ENCODE measurements at regions not wholly inside any gene's neighbourhood (a gene's known extent, or its start where the extent isn't known, plus 50 kb on each side); places are given as distances from the start of the nearest gene placed in this dataset.
"Not testable (repeated sequence)": the region's sequence is repeated elsewhere in the genome, so short reads cannot be mapped to it uniquely, and the experiment has no call there.

DNA sequence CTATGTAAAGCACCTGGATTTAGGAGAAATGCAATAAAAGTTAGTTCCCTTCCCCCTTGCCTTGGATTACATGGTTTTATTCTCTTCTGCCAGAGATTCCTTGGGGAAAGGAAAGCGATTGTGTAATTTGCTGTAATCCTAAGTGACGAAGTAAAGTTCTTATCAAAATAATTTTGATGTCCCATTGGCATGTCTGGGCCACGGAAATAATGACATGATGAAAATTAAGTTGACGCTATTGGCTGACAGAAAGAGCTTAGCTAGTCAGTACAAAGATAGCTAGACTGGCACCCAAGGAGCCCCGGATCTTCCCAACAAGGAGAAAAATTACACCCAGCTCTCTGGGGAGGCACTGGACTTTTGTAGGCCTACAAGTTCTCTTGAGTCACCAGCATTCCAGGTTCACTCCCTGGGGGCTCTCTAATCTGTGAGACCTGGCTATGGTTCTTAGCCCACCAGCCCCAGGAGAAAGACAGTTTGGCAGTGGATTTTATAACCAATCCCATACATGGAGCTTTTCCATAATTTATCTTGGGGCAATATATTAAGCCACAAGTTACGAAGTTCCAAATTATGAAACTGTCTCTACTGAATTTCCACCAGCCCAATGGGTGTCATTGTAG is 59.9 kb downstream of the FOXA2 start:
- no peak for DNase-seq (ENCODE audit: unreplicated experiment)
- TF ChIP-seq, protein P1, sequence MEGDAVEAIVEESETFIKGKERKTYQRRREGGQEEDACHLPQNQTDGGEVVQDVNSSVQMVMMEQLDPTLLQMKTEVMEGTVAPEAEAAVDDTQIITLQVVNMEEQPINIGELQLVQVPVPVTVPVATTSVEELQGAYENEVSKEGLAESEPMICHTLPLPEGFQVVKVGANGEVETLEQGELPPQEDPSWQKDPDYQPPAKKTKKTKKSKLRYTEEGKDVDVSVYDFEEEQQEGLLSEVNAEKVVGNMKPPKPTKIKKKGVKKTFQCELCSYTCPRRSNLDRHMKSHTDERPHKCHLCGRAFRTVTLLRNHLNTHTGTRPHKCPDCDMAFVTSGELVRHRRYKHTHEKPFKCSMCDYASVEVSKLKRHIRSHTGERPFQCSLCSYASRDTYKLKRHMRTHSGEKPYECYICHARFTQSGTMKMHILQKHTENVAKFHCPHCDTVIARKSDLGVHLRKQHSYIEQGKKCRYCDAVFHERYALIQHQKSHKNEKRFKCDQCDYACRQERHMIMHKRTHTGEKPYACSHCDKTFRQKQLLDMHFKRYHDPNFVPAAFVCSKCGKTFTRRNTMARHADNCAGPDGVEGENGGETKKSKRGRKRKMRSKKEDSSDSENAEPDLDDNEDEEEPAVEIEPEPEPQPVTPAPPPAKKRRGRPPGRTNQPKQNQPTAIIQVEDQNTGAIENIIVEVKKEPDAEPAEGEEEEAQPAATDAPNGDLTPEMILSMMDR (IDR thresholded peaks at IDR 0.05; ENCODE audit: unreplicated experiment) = no peak
- Mint-ChIP-seq H3K4me1 (ENCODE audit: insufficient read depth, unreplicated experiment) (no peaks in the 10 kb centered on the region), H3K9me3 (ENCODE audit: unreplicated experiment) (no peaks in the 10 kb centered on the region), H3K36me3 (ENCODE audit: insufficient read depth, unreplicated experiment) (no peaks in the 10 kb centered on the region), H3K4me3 (ENCODE audit: unreplicated experiment) (no peak overlapping the region), H3K27me3 (ENCODE audit: insufficient read depth, unreplicated experiment) (no peaks in the 10 kb centered on the region), H3K27ac (ENCODE audit: low read depth, unreplicated experiment) (no peak overlapping the region)
- ChIA-PET CTCF (interaction anchor here (0.5 to 0.7 kb wide), 3 partner anchors 322 to 1052 kb away, joined by 3 to 4 read pairs (median 3); no protein-coding TSS in a partner anchor), POLR2A (no interaction called here)
- BruUV-seq (replicated peaks) = no TSS peak
- intact Hi-C loops (cut with micrococcal nuclease) = no loop called here

DNA sequence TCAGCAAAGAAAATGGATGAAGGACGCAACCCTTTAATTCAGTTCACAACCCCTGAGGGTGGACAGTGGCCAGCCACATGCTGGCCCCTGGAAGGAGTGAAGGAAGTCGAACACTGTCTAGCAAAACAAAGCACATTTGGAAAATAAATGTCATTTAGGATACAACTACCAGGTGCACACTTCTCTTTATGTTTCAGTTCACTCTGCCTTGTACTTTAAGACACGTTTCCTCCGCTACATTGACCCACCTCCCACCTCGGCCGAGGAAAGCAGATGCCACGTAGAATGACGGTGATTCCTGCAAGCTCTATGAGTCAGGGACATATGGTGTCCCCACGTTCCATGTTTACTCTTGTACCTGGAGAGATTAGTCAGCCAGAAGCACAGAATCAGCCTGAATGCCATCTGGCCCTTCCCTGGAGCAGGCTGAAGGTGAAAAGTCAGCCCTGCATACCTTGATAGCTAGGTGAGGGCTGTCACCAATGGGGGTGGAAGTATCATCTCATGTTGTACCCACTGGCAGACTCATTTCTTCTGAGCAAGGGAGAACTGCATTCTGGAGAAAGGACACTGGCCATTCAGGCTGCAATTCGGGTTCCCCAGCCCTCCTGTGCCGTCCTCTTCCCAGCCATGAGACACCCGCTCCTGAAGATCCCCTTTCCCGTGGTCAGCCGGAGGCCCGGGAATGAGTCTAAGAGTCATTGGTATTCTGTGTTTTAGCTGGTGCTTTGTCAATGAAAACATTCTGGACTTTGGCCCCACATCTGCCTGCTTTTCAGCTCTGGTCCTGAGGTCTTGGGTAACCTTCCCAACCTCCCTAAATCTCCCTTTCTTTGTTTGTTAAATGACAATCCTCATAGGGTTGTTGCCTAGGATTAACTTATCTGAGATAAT is 60.6 kb downstream of the FOXA2 start:
- peaks cover 3% of the 10 kb centered on the region for H3K4me1 Mint-ChIP-seq (ENCODE audit: insufficient read depth, unreplicated experiment)
- TF ChIP-seq, protein P1 (IDR thresholded peaks at IDR 0.05; ENCODE audit: unreplicated experiment) = no peak
- intact Hi-C loops (cut with micrococcal nuclease) = no loop called here
- no peak for DNase-seq (ENCODE audit: unreplicated experiment)
- no peak overlapping the region for H3K4me3 Mint-ChIP-seq (ENCODE audit: unreplicated experiment)
- no peaks in the 10 kb centered on the region for H3K9me3 Mint-ChIP-seq (ENCODE audit: unreplicated experiment)
- ChIA-PET CTCF (interaction anchor here (1.6 kb wide), 1 partner anchor 11 kb away, joined by 3 read pairs; no protein-coding TSS in a partner anchor), POLR2A (no interaction called here)
- H3K27me3 Mint-ChIP-seq (ENCODE audit: insufficient read depth, unreplicated experiment) = no peaks in the 10 kb centered on the region
- H3K36me3 Mint-ChIP-seq (ENCODE audit: insufficient read depth, unreplicated experiment) = no peaks in the 10 kb centered on the region
- no TSS peak for BruUV-seq (replicated peaks)
- H3K27ac Mint-ChIP-seq (ENCODE audit: low read depth, unreplicated experiment) = no peak overlapping the region

DNA sequence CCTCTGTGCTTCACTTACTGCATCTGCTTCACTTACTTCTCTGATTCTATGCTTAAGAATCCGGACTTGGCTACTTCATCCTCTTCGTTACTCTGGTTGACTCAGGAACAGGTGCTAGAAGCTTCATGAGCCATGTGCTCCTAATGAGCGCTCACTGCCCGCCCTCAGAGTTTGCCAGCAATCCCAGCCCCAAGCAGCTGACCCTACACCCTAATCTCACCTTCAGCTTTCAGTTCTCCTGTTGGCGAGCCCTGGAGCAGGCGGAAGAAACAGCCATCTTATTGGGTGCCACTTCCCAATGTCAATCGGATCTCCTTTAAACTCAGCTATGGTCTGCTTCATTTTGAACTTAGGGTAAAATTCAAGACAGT is 61.3 kb downstream of the FOXA2 start:
- intact Hi-C loops (cut with micrococcal nuclease) = no loop called here
- TF ChIP-seq, protein P1 (IDR thresholded peaks at IDR 0.05; ENCODE audit: unreplicated experiment) = no peak
- H3K4me3 Mint-ChIP-seq (ENCODE audit: unreplicated experiment) = no peak overlapping the region
- CTCF ChIA-PET = interaction anchor here (0.6 to 1.6 kb wide), 3 partner anchors 11 to 1398 kb away, joined by 3 to 4 read pairs (median 3); no protein-coding TSS in a partner anchor
- H3K4me1 Mint-ChIP-seq (ENCODE audit: insufficient read depth, unreplicated experiment) = peaks cover 9% of the 10 kb centered on the region
- no peaks in the 10 kb centered on the region for H3K27me3 Mint-ChIP-seq (ENCODE audit: insufficient read depth, unreplicated experiment)
- no peak for DNase-seq (ENCODE audit: unreplicated experiment)
- POLR2A ChIA-PET = no interaction called here
- H3K27ac Mint-ChIP-seq (ENCODE audit: low read depth, unreplicated experiment) = no peak overlapping the region
- no TSS peak for BruUV-seq (replicated peaks)
- no peaks in the 10 kb centered on the region for H3K36me3 Mint-ChIP-seq (ENCODE audit: insufficient read depth, unreplicated experiment)
- H3K9me3 Mint-ChIP-seq (ENCODE audit: unreplicated experiment) = no peaks in the 10 kb centered on the region

GRCh38 chr20:22522701-22523100 is 61.7 kb downstream of the FOXA2 start:
- Mint-ChIP-seq H3K9me3 (ENCODE audit: unreplicated experiment) (no peaks in the 10 kb centered on the region), H3K27me3 (ENCODE audit: insufficient read depth, unreplicated experiment) (no peaks in the 10 kb centered on the region), H3K27ac (ENCODE audit: low read depth, unreplicated experiment) (no peak overlapping the region), H3K4me3 (ENCODE audit: unreplicated experiment) (no peak overlapping the region), H3K4me1 (ENCODE audit: insufficient read depth, unreplicated experiment) (peaks cover 9% of the 10 kb centered on the region), H3K36me3 (ENCODE audit: insufficient read depth, unreplicated experiment) (no peaks in the 10 kb centered on the region)
- no peak for DNase-seq (ENCODE audit: unreplicated experiment)
- intact Hi-C loops (cut with micrococcal nuclease) = no loop called here
- TF ChIP-seq, protein P1 (IDR thresholded peaks at IDR 0.05; ENCODE audit: unreplicated experiment) = no peak
- no TSS peak for BruUV-seq (replicated peaks)
- POLR2A ChIA-PET = no interaction called here
- CTCF ChIA-PET = interaction anchor here (0.6 to 1.6 kb wide), 3 partner anchors 10 to 1398 kb away, joined by 3 to 4 read pairs (median 3); no protein-coding TSS in a partner anchor

DNA sequence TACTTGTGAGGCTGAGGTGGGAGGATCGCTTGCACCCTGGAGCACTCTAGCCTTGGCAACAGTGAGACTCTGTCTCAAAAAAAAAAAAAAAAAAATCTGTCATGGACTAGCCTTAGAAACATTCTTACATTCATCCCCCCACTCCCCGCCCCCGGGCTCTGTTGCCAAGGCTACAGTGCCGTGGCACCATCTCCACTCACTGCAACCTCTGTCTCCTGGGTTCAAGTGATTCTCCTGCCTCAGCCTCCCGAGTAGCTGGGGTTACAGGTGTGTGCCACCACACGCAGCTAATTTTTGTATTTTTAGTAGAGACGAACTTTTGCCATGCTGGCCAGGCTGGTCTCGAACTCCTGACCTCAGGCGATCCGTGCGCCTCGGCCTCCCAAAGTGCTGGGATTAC is 62.4 kb downstream of the FOXA2 start:
- H3K4me3 Mint-ChIP-seq (ENCODE audit: unreplicated experiment); intact Hi-C loops (cut with micrococcal nuclease); H3K4me1 Mint-ChIP-seq (ENCODE audit: insufficient read depth, unreplicated experiment); H3K9me3 Mint-ChIP-seq (ENCODE audit: unreplicated experiment); H3K36me3 Mint-ChIP-seq (ENCODE audit: insufficient read depth, unreplicated experiment); H3K27me3 Mint-ChIP-seq (ENCODE audit: insufficient read depth, unreplicated experiment); H3K27ac Mint-ChIP-seq (ENCODE audit: low read depth, unreplicated experiment); DNase-seq (ENCODE audit: unreplicated experiment); POLR2A ChIA-PET; BruUV-seq (replicated peaks): not testable (repeated sequence)
- CTCF ChIA-PET = interaction anchor here (0.6 to 1.0 kb wide), 3 partner anchors 12 to 184 kb away, joined by 3 to 4 read pairs (median 4); no protein-coding TSS in a partner anchor
